Omental fat pad (tissue), 3 donors: ENCODE measurements at regions not wholly inside any gene's neighbourhood (a gene's known extent, or its start where the extent isn't known, plus 50 kb on each side); places are given as distances from the start of the nearest gene placed in this dataset.

Experiments used
- ATAC-seq: fragments of 150-250 bp; one replicate; pipeline ENCODE4 v1.9.1; 2016; ENCODE audit warnings: mild to moderate bottlenecking, moderate library complexity; ENCODE audit not compliant: low FRiP score
- DNase-seq: peaks from one replicate; pipeline ENCODE4 v3.0.0-alpha.2; 2019; ENCODE audit warnings: low spot score
- TF ChIP-seq, protein P1 (sequence below), 3 donors: fragments of 450-650 bp; IDR thresholded peaks; one replicate each; pipeline ENCODE4 v1.5.1; 2016 to 2017; ENCODE audit warnings: antibody characterized with exemption in 3 of 3, mild to moderate bottlenecking in 3 of 3, moderate library complexity in 2 of 3

DNA sequence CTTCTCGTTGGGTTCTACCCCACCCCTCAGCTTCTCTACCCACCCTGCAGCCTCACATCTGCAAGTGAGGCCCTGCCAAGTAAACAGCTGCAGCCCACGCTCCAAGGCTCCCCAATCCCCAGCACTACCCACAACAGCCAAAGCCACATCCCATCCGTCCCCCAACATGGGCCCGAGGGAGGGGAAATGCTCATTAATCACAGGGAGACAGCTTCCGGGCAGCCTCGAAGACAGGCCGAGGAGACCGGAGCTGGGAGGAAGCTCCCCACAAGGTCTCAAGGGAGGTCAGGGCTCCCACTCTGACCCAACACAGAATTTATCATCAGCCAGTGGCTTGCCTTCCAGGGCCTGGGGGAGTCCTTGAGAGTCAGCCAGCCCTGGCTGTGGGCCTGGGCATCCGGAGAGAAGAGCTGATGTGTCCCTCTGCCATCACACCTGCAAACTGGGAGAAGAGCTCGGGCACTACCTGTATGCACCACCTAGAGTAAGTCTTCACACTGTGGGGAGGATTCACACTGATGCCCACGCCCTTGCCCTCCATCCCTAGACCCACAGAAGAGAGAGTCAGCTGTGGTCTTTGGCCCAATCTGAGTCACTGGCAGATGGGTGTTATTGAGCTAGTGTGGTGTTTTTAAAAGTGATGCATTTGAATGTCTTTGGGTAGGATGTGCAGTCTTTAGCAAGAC is 115.5 kb upstream of the ZMIZ1 start:
- TF ChIP-seq, protein P1, sequence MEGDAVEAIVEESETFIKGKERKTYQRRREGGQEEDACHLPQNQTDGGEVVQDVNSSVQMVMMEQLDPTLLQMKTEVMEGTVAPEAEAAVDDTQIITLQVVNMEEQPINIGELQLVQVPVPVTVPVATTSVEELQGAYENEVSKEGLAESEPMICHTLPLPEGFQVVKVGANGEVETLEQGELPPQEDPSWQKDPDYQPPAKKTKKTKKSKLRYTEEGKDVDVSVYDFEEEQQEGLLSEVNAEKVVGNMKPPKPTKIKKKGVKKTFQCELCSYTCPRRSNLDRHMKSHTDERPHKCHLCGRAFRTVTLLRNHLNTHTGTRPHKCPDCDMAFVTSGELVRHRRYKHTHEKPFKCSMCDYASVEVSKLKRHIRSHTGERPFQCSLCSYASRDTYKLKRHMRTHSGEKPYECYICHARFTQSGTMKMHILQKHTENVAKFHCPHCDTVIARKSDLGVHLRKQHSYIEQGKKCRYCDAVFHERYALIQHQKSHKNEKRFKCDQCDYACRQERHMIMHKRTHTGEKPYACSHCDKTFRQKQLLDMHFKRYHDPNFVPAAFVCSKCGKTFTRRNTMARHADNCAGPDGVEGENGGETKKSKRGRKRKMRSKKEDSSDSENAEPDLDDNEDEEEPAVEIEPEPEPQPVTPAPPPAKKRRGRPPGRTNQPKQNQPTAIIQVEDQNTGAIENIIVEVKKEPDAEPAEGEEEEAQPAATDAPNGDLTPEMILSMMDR (IDR thresholded peaks at IDR 0.05) = no peak
- ATAC-seq = no peak

DNA sequence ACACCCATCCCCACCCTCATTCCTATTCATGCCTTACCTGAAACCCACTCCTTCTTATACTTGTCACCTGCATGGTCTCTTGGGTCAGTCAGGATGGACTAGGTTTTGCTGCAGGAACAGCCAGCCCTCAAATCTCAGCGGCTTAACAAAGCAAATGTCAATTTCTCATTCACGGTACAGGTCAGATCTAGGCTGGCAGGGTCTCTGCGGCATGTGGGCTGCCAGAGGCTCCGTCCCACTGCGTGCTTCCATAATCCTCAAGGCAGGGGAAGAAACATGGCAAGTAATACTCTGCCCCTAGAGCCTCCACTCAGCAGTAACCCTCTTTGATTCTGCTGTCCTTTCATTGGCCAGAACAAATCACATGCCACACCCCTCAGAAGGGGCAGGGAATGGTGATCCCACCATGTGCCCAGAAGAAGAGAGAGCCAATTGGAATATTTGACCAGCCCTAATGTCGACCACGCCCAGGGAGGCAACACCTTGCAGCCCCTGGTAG is 114.9 kb upstream of the ZMIZ1 start:
- no peak for DNase-seq
- TF ChIP-seq, protein P1 (IDR thresholded peaks at IDR 0.05) = no peak
- ATAC-seq = no peak

More for the DNA sequence above, 115.5 kb upstream of the ZMIZ1 start:
- DNase-seq = no peak

DNA sequence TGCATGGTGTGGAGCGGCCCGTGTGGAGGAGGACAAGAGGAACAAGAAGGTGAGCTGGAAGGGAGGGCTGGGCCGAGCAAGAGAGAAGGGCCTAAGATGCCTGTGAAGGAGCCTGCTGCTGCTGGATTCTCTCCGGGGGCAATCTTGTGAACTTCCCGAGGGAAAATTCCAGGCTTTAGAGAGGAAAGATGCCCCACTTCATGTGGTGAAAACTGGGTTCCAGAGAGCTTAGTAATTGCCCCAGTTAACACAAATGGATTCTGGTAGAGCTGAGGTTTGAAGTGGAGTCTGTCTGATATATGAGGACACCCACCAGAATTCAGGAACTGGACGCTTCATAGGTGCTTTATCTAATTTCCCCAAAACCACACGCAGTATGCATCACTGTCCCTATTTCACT is 114.1 kb upstream of the ZMIZ1 start:
- DNase-seq (no peak), ATAC-seq (no peak)
- TF ChIP-seq, protein P1 (IDR thresholded peaks at IDR 0.05) = no peak

DNA sequence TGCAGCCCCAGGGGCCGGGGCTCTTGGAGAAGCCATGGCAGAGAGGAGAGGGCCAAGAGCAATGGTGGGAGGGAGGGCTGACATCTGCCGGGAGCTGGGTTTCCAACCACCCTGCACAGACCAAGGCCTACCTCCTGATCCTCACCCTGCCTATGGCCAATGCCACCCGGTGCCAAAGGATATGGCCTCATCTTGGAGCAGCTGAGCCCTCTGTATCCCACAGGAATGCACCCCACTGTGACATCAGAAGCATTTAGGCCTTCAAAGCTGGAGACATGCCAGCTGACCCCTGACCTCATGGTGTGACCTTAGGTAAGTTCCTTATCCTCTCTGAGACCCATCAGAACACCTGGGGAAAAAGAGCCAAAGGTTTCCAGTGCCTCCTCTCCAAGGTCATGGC is 113.6 kb upstream of the ZMIZ1 start:
- no peak for DNase-seq
- TF ChIP-seq, protein P1 (IDR thresholded peaks at IDR 0.05) = no peak

DNA sequence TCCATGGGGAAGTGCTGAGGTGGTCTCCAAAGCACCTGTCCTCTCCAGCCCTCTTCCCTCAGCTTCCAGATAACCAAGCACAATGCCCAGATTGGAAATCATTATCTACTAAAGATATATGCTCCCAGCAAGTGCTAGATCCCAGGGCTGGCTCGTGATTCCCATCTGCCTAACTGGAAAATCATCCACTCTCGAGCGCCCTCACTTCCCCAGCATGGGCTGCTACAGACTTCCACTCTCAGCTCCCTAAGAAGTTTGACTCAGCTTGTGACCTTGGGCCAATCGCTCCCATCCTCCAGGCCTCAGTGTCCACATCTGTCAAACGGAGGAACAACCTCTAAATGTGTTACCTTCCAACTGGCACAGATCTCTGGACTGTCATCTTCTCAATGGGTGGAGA is 112.4 kb upstream of the ZMIZ1 start:
- TF ChIP-seq, protein P1 (IDR thresholded peaks at IDR 0.05) = no peak
- no peak for ATAC-seq
- no peak for DNase-seq

More for the DNA sequence above, 113.6 kb upstream of the ZMIZ1 start:
- ATAC-seq = no peak

DNA sequence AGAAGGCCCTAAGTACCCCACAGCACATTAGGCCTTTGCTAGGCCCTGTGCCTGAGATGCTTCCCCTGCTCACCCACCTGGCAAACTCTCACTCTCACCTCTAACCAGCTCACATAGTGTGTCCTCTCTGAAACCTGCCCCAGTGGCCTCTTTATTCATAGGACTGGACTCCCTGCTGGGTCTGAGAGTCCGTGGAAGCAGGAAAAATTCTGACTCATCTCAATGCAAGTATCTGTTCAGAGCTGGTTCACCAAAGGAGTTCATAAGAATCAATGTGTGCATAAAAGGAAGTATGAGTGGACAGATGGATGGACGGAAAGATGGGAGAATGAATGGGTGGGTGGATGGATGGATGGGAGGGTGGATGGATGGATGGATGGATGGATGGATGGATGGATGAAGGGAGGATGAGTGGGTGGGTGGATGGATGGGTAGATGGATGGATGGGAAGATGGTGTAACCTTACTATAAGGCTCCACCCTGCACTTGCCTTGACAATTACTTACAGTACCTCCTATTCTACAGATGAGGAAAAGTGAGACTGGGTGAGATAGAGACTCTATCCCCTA is 111.2 kb upstream of the ZMIZ1 start:
- TF ChIP-seq, protein P1 (IDR thresholded peaks at IDR 0.05) = no peak
- DNase-seq (no peak), ATAC-seq (no peak)
